OCI-LY1 (cell line): ENCODE measurements at regions not wholly inside any gene's neighbourhood (a gene's known extent, or its start where the extent isn't known, plus 50 kb on each side); places are given as distances from the start of the nearest gene placed in this dataset.

ENCODE experiments used
- H2AFZ ChIP-seq: fragments of 200-600 bp; sonication (generic), shearing (Covaris generic); 2 replicates; pipeline ENCODE4 v1.6.0; 2014; ENCODE audit warnings: antibody characterized with exemption, mild to moderate bottlenecking, low read length
- H3F3A ChIP-seq: fragments of 200-600 bp; sonication (generic), shearing (Covaris generic); 2 replicates; pipeline ENCODE4 v1.6.0; 2014; ENCODE audit warnings: mild to moderate bottlenecking, antibody characterized with exemption, low read length, moderate library complexity; ENCODE audit not compliant: insufficient read depth
- H3K27ac ChIP-seq: fragments of 200-600 bp; sonication (generic); 2 replicates; pipeline ENCODE4 v1.5.1; 2014; ENCODE audit warnings: low read length, mixed run types, mild to moderate bottlenecking, low read depth; ENCODE audit not compliant: poor library complexity, severe bottlenecking
- H3K27me3 ChIP-seq: fragments of 200-600 bp; sonication (generic); 2 replicates; pipeline ENCODE4 v1.6.0; 2014; ENCODE audit warnings: antibody characterized with exemption, mild to moderate bottlenecking, low read length, moderate library complexity; ENCODE audit not compliant: insufficient read depth
- H3K36me3 ChIP-seq: fragments of 200-600 bp; sonication (generic); 2 replicates; pipeline ENCODE4 v1.6.1; 2014; ENCODE audit warnings: mild to moderate bottlenecking, antibody characterized with exemption, low read length, moderate library complexity, mixed read lengths; ENCODE audit not compliant: insufficient read depth
- H3K4me1 ChIP-seq: fragments of 200-600 bp; sonication (generic); 2 replicates; pipeline ENCODE4 v1.5.1; 2014; ENCODE audit warnings: mild to moderate bottlenecking, low read length, moderate library complexity; ENCODE audit not compliant: insufficient read depth, severe bottlenecking
- H3K4me2 ChIP-seq: fragments of 200-600 bp; sonication (generic), shearing (Covaris generic); 2 replicates; pipeline ENCODE4 v1.6.1; 2014; ENCODE audit warnings: low read length
- H3K4me3 ChIP-seq: fragments of 200-600 bp; sonication (generic); 2 replicates; pipeline ENCODE4 v1.5.1; 2014; ENCODE audit warnings: low read length, low read depth, mild to moderate bottlenecking, mixed read lengths; ENCODE audit not compliant: poor library complexity, severe bottlenecking
- H3K79me2 ChIP-seq: fragments of 200-600 bp; shearing (Covaris generic); 2 replicates; pipeline ENCODE4 v1.6.1; 2016; ENCODE audit warnings: mixed run types, low read length, mixed read lengths; ENCODE audit not compliant: insufficient read depth
- H3K9ac ChIP-seq: fragments of 200-600 bp; sonication (generic), shearing (Covaris generic); 2 replicates; pipeline ENCODE4 v1.6.1; 2014; ENCODE audit warnings: mild to moderate bottlenecking, low read length, mixed read lengths
- H3K9me2 ChIP-seq: fragments of 200-600 bp; sonication (generic), shearing (Covaris generic); 2 replicates; pipeline ENCODE4 v1.6.1; 2014; ENCODE audit warnings: low read depth, mild to moderate bottlenecking, low read length, mixed read lengths
- H3K9me3 ChIP-seq: fragments of 200-600 bp; shearing (Covaris generic); 2 replicates; pipeline ENCODE4 v1.6.1; 2014; ENCODE audit warnings: low read length, mixed read lengths
- H4K20me1 ChIP-seq: fragments of 200-600 bp; sonication (generic), shearing (Covaris generic); 2 replicates; pipeline ENCODE4 v1.6.0; 2016; ENCODE audit warnings: mild to moderate bottlenecking, low read length; ENCODE audit not compliant: insufficient read depth
- EZH2 ChIP-seq: fragments of 200-600 bp; sonication (generic), shearing (Covaris generic); IDR thresholded peaks from 2 replicates; pipeline ENCODE4 v1.8.0; 2017; ENCODE audit warnings: borderline replicate concordance, mixed run types, mild to moderate bottlenecking, antibody characterized with exemption, low read length, moderate library complexity, mixed read lengths
- TF ChIP-seq, protein P1 (sequence below): fragments of 200-600 bp; sonication (generic), shearing (Covaris generic); IDR thresholded peaks from 2 replicates; pipeline ENCODE4 v1.5.1; 2017; ENCODE audit warnings: mild to moderate bottlenecking, antibody characterized with exemption, low read length, moderate library complexity, mixed read lengths

DNA sequence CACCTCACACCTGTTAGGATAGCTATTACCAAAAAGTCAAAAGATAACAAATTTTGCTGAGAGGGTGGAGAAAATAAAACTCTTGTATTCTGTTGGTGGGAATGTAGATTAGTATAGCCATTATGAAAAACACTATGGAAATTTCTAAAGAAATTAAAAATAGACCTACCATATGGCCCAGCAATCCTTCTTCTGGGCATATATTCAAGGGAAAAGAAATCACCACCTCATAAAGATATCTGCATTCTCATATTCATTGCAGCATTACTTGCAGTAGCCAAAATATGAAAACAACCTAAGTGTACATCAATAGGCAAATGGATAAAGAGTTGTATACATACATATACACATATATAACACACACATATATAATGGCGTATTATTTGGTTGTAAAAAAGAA lies 791.6 kb upstream of the RGS18 start:
- TF ChIP-seq EZH2, result no peak
- TF ChIP-seq, protein P1, sequence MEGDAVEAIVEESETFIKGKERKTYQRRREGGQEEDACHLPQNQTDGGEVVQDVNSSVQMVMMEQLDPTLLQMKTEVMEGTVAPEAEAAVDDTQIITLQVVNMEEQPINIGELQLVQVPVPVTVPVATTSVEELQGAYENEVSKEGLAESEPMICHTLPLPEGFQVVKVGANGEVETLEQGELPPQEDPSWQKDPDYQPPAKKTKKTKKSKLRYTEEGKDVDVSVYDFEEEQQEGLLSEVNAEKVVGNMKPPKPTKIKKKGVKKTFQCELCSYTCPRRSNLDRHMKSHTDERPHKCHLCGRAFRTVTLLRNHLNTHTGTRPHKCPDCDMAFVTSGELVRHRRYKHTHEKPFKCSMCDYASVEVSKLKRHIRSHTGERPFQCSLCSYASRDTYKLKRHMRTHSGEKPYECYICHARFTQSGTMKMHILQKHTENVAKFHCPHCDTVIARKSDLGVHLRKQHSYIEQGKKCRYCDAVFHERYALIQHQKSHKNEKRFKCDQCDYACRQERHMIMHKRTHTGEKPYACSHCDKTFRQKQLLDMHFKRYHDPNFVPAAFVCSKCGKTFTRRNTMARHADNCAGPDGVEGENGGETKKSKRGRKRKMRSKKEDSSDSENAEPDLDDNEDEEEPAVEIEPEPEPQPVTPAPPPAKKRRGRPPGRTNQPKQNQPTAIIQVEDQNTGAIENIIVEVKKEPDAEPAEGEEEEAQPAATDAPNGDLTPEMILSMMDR, result no peak
- Histone ChIP-seq H3K4me2 (no peak overlapping the region), H4K20me1 (no peaks in the 10 kb centered on the region), H3K36me3 (no peaks in the 10 kb centered on the region), H3K4me1 (no peaks in the 10 kb centered on the region), H2AFZ (no peak overlapping the region), H3F3A (no peaks in the 10 kb centered on the region), H3K9me3 (no peaks in the 10 kb centered on the region), H3K27me3 (no peaks in the 10 kb centered on the region), H3K27ac (no peak overlapping the region), H3K9ac (no peak overlapping the region), H3K79me2 (no peaks in the 10 kb centered on the region), H3K4me3 (no peak overlapping the region), H3K9me2 (no peaks in the 10 kb centered on the region)

DNA sequence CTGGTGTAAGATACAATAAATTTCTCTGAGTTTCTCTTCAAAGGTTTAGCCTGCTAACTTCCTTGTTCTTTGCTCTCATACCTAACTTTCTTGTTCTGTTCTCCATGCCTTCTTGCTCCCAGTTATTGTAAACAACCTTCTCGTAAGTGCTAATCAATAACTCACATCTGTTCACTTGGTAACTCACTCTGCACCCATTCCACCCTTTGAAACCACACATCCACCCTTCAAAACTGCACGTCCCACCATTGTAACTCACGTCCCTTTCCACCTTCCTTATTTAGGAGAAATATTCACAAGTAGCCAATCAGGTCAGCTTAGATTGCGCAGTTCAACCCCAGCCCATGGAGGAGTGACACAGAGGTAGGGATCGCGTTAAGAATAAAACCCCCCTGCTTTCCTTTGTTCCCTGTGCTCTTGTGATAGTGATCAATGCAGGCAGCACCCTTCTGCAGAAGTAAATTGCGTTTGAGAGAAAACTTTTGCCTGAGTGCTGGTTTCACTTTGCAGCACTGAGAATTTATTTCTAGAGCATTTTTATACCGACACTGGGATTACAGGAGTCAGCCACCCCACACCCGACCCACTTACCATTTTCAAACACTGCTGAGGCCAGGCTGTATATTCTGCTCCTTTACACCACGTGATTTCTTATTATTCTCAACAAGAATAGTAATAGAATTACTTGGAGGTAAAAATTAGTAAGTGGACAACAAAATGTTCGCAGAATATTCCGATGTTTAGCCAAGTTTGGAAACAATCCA lies 789.2 kb upstream of the RGS18 start:
- Histone ChIP-seq H3K9ac (no peak overlapping the region), H3K4me2 (no peak overlapping the region), H3K4me3 (no peak overlapping the region), H2AFZ (no peak overlapping the region), H3K27ac (no peak overlapping the region), H3K9me3 (no peaks in the 10 kb centered on the region), H3K36me3 (no peaks in the 10 kb centered on the region), H3K27me3 (no peaks in the 10 kb centered on the region), H3K4me1 (no peaks in the 10 kb centered on the region), H4K20me1 (no peaks in the 10 kb centered on the region), H3K79me2 (no peaks in the 10 kb centered on the region), H3F3A (no peaks in the 10 kb centered on the region), H3K9me2 (no peaks in the 10 kb centered on the region)
- TF ChIP-seq, protein P1, result no peak
- no peak for TF ChIP-seq EZH2

DNA sequence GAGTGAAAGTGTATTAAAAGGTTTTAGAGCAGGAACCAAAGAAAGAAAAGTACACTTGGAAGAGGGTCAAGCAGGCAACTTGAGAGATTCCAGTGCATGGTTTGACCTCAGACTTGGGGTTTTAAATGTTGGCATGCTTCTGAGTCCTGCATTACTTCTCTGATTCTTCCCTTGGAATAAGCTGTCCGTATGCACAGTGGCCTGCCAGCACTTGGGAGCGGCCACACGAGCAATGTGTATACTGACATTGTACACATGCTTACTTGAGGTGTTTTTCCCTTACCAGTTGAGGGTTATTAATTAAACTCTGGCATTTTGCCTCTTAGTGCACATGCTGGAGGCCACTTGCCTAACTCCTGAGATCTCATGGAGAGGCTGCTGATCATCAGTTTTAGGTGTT lies 786.6 kb upstream of the RGS18 start:
- Histone ChIP-seq H3K4me1 (no peaks in the 10 kb centered on the region), H3K4me2 (no peak overlapping the region), H3K9me2 (no peaks in the 10 kb centered on the region), H3K79me2 (no peaks in the 10 kb centered on the region), H2AFZ (no peak overlapping the region), H3K36me3 (no peaks in the 10 kb centered on the region), H3F3A (no peaks in the 10 kb centered on the region), H3K27me3 (no peaks in the 10 kb centered on the region), H3K4me3 (no peak overlapping the region), H3K9ac (no peak overlapping the region), H3K9me3 (no peaks in the 10 kb centered on the region), H3K27ac (no peak overlapping the region), H4K20me1 (no peaks in the 10 kb centered on the region)
- TF ChIP-seq, protein P1, result no peak
- TF ChIP-seq EZH2, result no peak
